Pancreas (tissue), 10 donors: ENCODE measurements at regions not wholly inside any gene's neighbourhood (a gene's known extent, or its start where the extent isn't known, plus 50 kb on each side); places are given as distances from the start of the nearest gene placed in this dataset.
A peak's percentile ranks its signal among the peaks of the same experiment; 100 is the strongest.

Experiments
- ATAC-seq, 4 donors: fragments of 200-7000 bp; cut with Tn5 transposase; one replicate each; pipeline versions ENCODE4 v1.8.0 to v1.9.1; 2020; ENCODE audit warnings: mild to moderate bottlenecking in 4 of 4, moderate library complexity in 4 of 4
- DNase-seq, 6 donors: peaks; one replicate each; pipeline ENCODE4 v3.0.0-alpha.2; 2020
- FAIRE-seq: peaks from 2 replicates; lab custom pipeline; 2012; peaks lifted over from hg19 to GRCh38; lab: Jason Lieb, UNC
- H3K27ac ChIP-seq, 4 donors: fragments of 200-600 bp; sonication (generic); 1 replicate in 3 of 4; 2 replicates in 1 of 4; pipeline versions ENCODE4 v1.5.0 to v1.8.0; 2020
- H3K27me3 ChIP-seq, 4 donors: fragments of 200-600 bp; one replicate each; pipeline ENCODE4 v1.8.0; 2021
- H3K36me3 ChIP-seq, 3 donors: fragments of 200-600 bp; sonication (generic) in 1 of 3; one replicate each; pipeline versions ENCODE4 v1.5.0 to v1.8.0; 2020 to 2021
- H3K4me1 ChIP-seq, 3 donors: fragments of 200-600 bp; one replicate each; pipeline ENCODE4 v1.8.0; 2021
- H3K4me3 ChIP-seq, 4 donors: fragments of 200-600 bp; sonication (generic) in 2 of 4; one replicate each; pipeline versions ENCODE4 v1.5.0 to v1.8.0; 2020 to 2021
- H3K9me3 ChIP-seq, 4 donors: fragments of 200-600 bp; one replicate each; pipeline ENCODE4 v1.8.0; 2021
- CTCF ChIP-seq, 4 donors: fragments of 200-600 bp; sonication (generic) in 3 of 4; IDR thresholded peaks; one replicate each; pipeline versions ENCODE4 v1.5.0 to v1.8.0; 2021; ENCODE audit warnings: antibody characterized with exemption in 4 of 4
- WGBS, 2 donors: extraction: QIAGEN DNeasy Blood & Tissue Kit; methylation state at CpG; one replicate each; pipeline ENCODE4 v1.1.7; 2013; 5-methylcytosine and 5-hydroxymethylcytosine counted together
- intact Hi-C, 3 donors: fragments of 100-400 bp; cut with DNase I; formaldehyde crosslinking; loops; one replicate each; pipeline versions ENCODE4 v1.11.1 to v1.14.2; 2022
- donor health status: healthy with polysubstance abuse.
- donor health status: DM: no; HTN: no; CAD: no; lungs with moderate emphysema.
- donor health status: DM: no; HTN: no; CAD: no.
- donor health status: control.
- donor health status: control.
- donor health status: Bipolar disorder and iron deficiency.
- donor health status: DM: yes; HTN: yes; CAD: no.
- donor health status: DM: no; HTN: no; CAD: no.
- donor health status: DM: no; HTN: no; CAD: no.
- donor health status: DM: yes; HTN: yes; CAD: no.

GRCh38 chr2:145070703-145071102 is 550.8 kb upstream of the ZEB2 start:
- H3K9me3 ChIP-seq = no peaks in the 10 kb centered on the region
- no peak overlapping the region for H3K4me3 ChIP-seq
- FAIRE-seq (no peak), DNase-seq (no peak), ATAC-seq (no peak)
- no peaks in the 10 kb centered on the region for H3K27me3 ChIP-seq
- intact Hi-C loops = no loop called here
- TF ChIP-seq CTCF (IDR thresholded peaks at IDR 0.05) = no peak
- H3K36me3 ChIP-seq = no peaks in the 10 kb centered on the region
- H3K27ac ChIP-seq = no peak overlapping the region
- H3K4me1 ChIP-seq = no peaks in the 10 kb centered on the region

GRCh38 chr2:145068509-145068908 is 548.6 kb upstream of the ZEB2 start:
- WGBS, 2 donors = 65 to 82% methylated on average over 2 of the region's 2 CpGs
- ATAC-seq (no peak), DNase-seq (no peak), FAIRE-seq (no peak)
- Histone ChIP-seq H3K9me3 (no peaks in the 10 kb centered on the region), H3K4me3 (no peak overlapping the region), H3K27ac (no peak overlapping the region), H3K27me3 (no peaks in the 10 kb centered on the region), H3K4me1 (no peaks in the 10 kb centered on the region), H3K36me3 (no peaks in the 10 kb centered on the region)
- intact Hi-C loops = no loop called here
- no peak for TF ChIP-seq CTCF (IDR thresholded peaks at IDR 0.05)

GRCh38 chr2:145067549-145068030 is 547.7 kb upstream of the ZEB2 start:
- no peak overlapping the region for H3K27ac ChIP-seq

GRCh38 chr2:145066856-145067548 is 547.1 kb upstream of the ZEB2 start:
- intact Hi-C loops = no loop called here
- Histone ChIP-seq H3K4me3 (no peak overlapping the region), H3K27me3 (no peaks in the 10 kb centered on the region), H3K4me1 (no peaks in the 10 kb centered on the region), H3K9me3 (no peaks in the 10 kb centered on the region), H3K36me3 (no peaks in the 10 kb centered on the region), H3K27ac (no peak overlapping the region)
- 62 to 71% methylated on average over 3 of the region's 3 CpGs for WGBS, 2 donors
- TF ChIP-seq CTCF (IDR thresholded peaks at IDR 0.05) = no peak
- peak in 1 of 4 donors; percentile 32 for ATAC-seq
- no peak for DNase-seq
- FAIRE-seq = no peak

More at GRCh38 chr2:145067549-145068030, 547.7 kb upstream of the ZEB2 start:
- Histone ChIP-seq H3K27me3 (no peaks in the 10 kb centered on the region), H3K4me3 (no peak overlapping the region), H3K36me3 (no peaks in the 10 kb centered on the region), H3K9me3 (no peaks in the 10 kb centered on the region), H3K4me1 (no peaks in the 10 kb centered on the region)
- 78% methylated on average over 6 of the region's 6 CpGs for WGBS, 2 donors
- no peak for DNase-seq
- no peak for ATAC-seq
- no peak for FAIRE-seq
- TF ChIP-seq CTCF (IDR thresholded peaks at IDR 0.05) = no peak
- intact Hi-C loops = no loop called here

GRCh38 chr2:145066151-145066661 is 546.3 kb upstream of the ZEB2 start:
- H3K27me3 ChIP-seq = no peaks in the 10 kb centered on the region
- intact Hi-C loops = no loop called here
- no peak for TF ChIP-seq CTCF (IDR thresholded peaks at IDR 0.05)
- H3K27ac ChIP-seq = no peak overlapping the region
- 59 to 69% methylated on average over 4 of the region's 4 CpGs for WGBS, 2 donors
- H3K4me3 ChIP-seq = no peak overlapping the region
- DNase-seq (no peak), ATAC-seq (peak in 1 of 4 donors; percentile 43), FAIRE-seq (no peak)
- no peaks in the 10 kb centered on the region for H3K4me1 ChIP-seq
- H3K9me3 ChIP-seq = no peaks in the 10 kb centered on the region
- no peaks in the 10 kb centered on the region for H3K36me3 ChIP-seq
